K562 (cell line): ENCODE measurements at regions not wholly inside any gene's neighbourhood (a gene's known extent, or its start where the extent isn't known, plus 50 kb on each side); places are given as distances from the start of the nearest gene placed in this dataset.

Source experiments
- DLX4 ChIP-seq: fragments of 250-450 bp; sonication (Bioruptor Pico); IDR thresholded peaks from 2 replicates; pipeline ENCODE4 v1.6.1; 2021; ENCODE audit warnings: mild to moderate bottlenecking
- ETV1 ChIP-seq: fragments of 450-650 bp; conservative IDR thresholded peaks from 2 replicates; pipeline ENCODE4 v1.6.1; 2016; ENCODE audit warnings: missing genetic modification characterization, control low read depth, low read depth, missing compliant biosample characterization
- FOXK2 ChIP-seq, 2 experiments: fragments of 450-650 bp; IDR thresholded peaks in 1 of 2; conservative IDR thresholded peaks in 1 of 2; 2 replicates each; pipeline ENCODE4 v1.6.1; 2016; ENCODE audit warnings: low read depth in 2 of 2, mild to moderate bottlenecking in 1 of 2
- FOXM1 ChIP-seq, 2 experiments: fragments of 450-650 bp in 1 of 2; sonication (generic) in 1 of 2; formaldehyde crosslinking in 1 of 2; IDR thresholded peaks; 2 replicates each; pipeline versions ENCODE4 v1.6.1 to v1.9.0; 2017 to 2022; ENCODE audit warnings: low read depth in 2 of 2, mild to moderate bottlenecking in 2 of 2, missing genetic modification reagents in 1 of 2, moderate library complexity in 1 of 2
- HBP1 ChIP-seq: fragments of 450-650 bp; formaldehyde crosslinking; IDR thresholded peaks from 2 replicates; pipeline ENCODE4 v1.4.0; 2022; ENCODE audit warnings: missing genetic modification characterization
- L3MBTL2 ChIP-seq: fragments of 450-650 bp; IDR thresholded peaks from 2 replicates; pipeline ENCODE4 v1.6.1; 2016; ENCODE audit warnings: mild to moderate bottlenecking, moderate library complexity
- POLR2A ChIP-seq: fragments of 450-650 bp; conservative IDR thresholded peaks from 2 replicates; pipeline ENCODE4 v1.6.1; 2016
- SREBF2 ChIP-seq: sonication (generic); formaldehyde crosslinking; IDR thresholded peaks from 2 replicates; pipeline ENCODE4 v1.4.0; 2020; ENCODE audit warnings: mild to moderate bottlenecking, missing genetic modification reagents
- TAF7 ChIP-seq: fragments of 450-650 bp; IDR thresholded peaks from 2 replicates; pipeline ENCODE4 v1.6.1; 2016; ENCODE audit warnings: missing genetic modification characterization, missing compliant biosample characterization
- TAL1 ChIP-seq: fragments of 450-650 bp; IDR thresholded peaks from 2 replicates; pipeline ENCODE4 v1.6.1; 2016; ENCODE audit warnings: mild to moderate bottlenecking
- U2AF2 ChIP-seq: fragments of 200-400 bp; formaldehyde crosslinking; optimal IDR thresholded peaks from 2 replicates; pipeline ENCODE3; 2017; ENCODE audit warnings: low read depth, mild to moderate bottlenecking, low read length
- ZBTB11 ChIP-seq, 3 experiments: fragments of 200-800 bp in 1 of 3; fragments of 250-450 bp in 1 of 3; fragments of 450-650 bp in 1 of 3; sonication (Bioruptor Pico) in 1 of 3; sonication (Bioruptor generic) in 1 of 3; formaldehyde crosslinking in 1 of 3; IDR thresholded peaks; 2 replicates each; pipeline versions ENCODE4 v1.6.1 to v1.8.0; 2016 to 2022; ENCODE audit warnings: mild to moderate bottlenecking in 2 of 3, missing genetic modification characterization in 2 of 3, missing compliant biosample characterization in 1 of 3, moderate library complexity in 1 of 3
- ZNF398 ChIP-seq: fragments of 250-450 bp; sonication (Bioruptor Pico); IDR thresholded peaks from 2 replicates; pipeline ENCODE4 v1.8.0; 2021; ENCODE audit warnings: moderate library complexity, mild to moderate bottlenecking, inconsistent platforms
- ZNF507 ChIP-seq: conservative IDR thresholded peaks from 2 replicates; pipeline ENCODE4 v1.6.1; 2017; ENCODE audit warnings: missing genetic modification characterization, missing compliant biosample characterization

- TF ChIP-seq ZBTB11 (CRISPR knock-in tag; IDR thresholded peaks at IDR 0.05) (no peak), U2AF2 (no peak), DLX4 (CRISPR knock-in tag) (no peak), POLR2A (no peak), TAF7 (tag) (no peak), SREBF2 (CRISPR knock-in tag) (no peak), HBP1 (CRISPR knock-in tag) (no peak), FOXM1 (IDR thresholded peaks at IDR 0.05; ENCODE audit: low read depth) (no peak), FOXM1 (CRISPR knock-in tag; IDR thresholded peaks at IDR 0.05; ENCODE audit: low read depth) (no peak), FOXK2 (conservative IDR thresholded peaks at IDR 0.05 in 1 of 2, IDR thresholded peaks at IDR 0.05 in 1 of 2; ENCODE audit: low read depth in 2 of 2) (no peak), TAL1 (no peak), ZNF507 (tag) (no peak), ETV1 (no peak), ZNF398 (no peak), L3MBTL2 (no peak)
Observed at GRCh38 chr5:152632360-152632759, 227.3 kb upstream of the NMUR2 start.
